ENCODE measurements at regions not wholly inside any gene's neighbourhood (a gene's known extent, or its start where the extent isn't known, plus 50 kb on each side); places are given as distances from the start of the nearest gene placed in this dataset.

DNA sequence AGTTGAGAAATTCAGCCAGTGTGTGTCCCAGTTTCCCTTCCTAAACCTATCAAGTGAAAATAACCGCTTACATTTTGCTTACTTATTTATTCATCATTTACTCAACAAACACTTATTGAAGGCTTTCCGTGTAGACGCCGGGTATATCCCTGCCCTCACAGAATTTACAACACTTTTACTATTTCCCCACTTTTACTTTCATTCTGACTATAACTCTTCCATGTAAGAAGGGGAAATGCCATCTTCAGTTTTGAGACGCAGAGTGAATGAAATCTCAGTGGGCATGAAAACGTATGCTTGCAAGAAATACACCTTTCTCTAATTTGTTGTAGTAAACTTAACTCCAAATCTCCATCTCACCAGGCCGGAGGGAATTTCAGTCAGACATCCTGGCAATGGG, 251.0 kb upstream of the CHAC2 start:
- no peak overlapping the region for H3K4me3 ChIP-seq (ENCODE audit: low read depth, poor library complexity, severe bottlenecking)
- TF ChIP-seq, protein P1, sequence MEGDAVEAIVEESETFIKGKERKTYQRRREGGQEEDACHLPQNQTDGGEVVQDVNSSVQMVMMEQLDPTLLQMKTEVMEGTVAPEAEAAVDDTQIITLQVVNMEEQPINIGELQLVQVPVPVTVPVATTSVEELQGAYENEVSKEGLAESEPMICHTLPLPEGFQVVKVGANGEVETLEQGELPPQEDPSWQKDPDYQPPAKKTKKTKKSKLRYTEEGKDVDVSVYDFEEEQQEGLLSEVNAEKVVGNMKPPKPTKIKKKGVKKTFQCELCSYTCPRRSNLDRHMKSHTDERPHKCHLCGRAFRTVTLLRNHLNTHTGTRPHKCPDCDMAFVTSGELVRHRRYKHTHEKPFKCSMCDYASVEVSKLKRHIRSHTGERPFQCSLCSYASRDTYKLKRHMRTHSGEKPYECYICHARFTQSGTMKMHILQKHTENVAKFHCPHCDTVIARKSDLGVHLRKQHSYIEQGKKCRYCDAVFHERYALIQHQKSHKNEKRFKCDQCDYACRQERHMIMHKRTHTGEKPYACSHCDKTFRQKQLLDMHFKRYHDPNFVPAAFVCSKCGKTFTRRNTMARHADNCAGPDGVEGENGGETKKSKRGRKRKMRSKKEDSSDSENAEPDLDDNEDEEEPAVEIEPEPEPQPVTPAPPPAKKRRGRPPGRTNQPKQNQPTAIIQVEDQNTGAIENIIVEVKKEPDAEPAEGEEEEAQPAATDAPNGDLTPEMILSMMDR (IDR thresholded peaks at IDR 0.05) = no peak
- TF ChIP-seq POLR2A (IDR thresholded peaks at IDR 0.05) = no peak
- intact Hi-C loops (cut with DNase I; ENCODE audit: low total_unique reads) = no loop called here

DNA sequence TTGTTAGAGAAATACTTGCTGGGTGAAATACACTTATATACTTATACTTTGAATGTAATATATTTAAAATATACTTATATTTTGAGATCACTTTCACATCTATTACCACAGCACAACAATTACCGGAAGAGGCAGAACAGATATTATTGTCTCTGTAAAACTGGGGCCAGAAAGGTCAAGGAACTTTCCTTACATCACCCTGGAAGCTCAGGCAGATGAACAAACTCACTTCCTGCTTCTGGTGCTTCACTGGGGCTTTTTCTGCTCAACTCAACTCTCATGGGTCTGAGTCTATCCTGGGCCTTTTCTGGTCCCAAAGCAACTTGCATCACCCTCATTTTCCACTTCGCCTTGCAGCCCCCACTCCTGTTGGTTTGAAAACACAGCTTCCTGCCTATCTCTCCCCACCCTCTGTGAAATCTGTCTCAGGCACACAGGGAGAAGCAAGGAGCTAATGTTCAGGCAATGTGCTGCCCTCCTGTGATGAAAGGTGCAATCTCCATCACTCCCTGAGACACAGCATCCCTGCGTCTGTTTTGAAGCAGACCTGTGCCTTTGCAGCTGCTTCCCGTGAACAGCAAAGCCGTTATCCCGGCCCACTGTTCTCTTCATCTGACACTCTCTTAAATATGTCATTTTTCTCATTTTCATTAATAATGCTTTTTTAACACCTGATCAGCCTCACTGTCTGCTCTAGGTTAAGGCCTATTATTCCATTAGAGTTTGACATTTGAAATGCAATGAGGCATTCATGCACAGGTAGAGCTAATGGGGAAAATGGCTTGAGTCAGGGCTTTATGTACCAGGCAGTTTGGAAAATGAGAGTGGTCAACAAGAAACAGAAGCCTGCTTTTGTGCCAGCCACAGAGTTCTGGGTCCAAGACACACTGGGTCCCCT, 251.9 kb upstream of the CHAC2 start:
- no peak for DNase-seq (ENCODE audit: low spot score in 2 of 2)
- intact Hi-C loops (cut with DNase I; ENCODE audit: low total_unique reads) = no loop called here
- H3K4me3 ChIP-seq (ENCODE audit: low read depth, poor library complexity, severe bottlenecking) = no peak overlapping the region
- 76 to 86% methylated on average over 6 of the region's 6 CpGs for WGBS, 2 donors
- no peak for TF ChIP-seq POLR2A (IDR thresholded peaks at IDR 0.05)
- TF ChIP-seq, protein P1 (IDR thresholded peaks at IDR 0.05) = no peak

More for the DNA sequence above, 251.0 kb upstream of the CHAC2 start:
- DNase-seq (ENCODE audit: low spot score in 2 of 2) = no peak
- 92 to 95% methylated on average over 7 of the region's 7 CpGs for WGBS, 2 donors

DNA sequence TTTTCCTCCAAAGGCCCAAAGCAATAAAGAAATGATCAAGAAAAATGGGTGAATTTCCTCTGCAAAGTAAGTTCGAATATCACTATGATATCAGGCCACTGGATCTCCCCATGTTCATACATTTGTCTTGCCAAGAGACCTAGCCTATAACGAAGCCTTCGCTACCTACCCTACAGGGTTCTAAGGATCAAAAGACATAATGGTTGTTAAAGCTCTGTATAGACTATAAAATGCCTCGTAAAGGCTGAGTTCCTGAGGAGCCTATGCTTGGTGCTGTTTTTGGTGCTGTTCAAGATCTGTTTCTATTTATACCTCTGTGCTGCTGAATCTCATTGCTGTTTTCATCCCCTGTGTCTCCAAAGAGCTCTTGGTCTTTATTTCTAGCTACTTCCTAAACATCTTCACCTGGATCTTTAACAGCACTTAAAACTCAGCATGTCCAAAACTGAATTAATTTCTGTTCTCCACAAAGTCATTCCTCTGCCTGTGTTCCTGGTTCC, 254.4 kb upstream of the CHAC2 start:
- no peak for DNase-seq (ENCODE audit: low spot score in 2 of 2)
- TF ChIP-seq, protein P1 (IDR thresholded peaks at IDR 0.05) = no peak
- TF ChIP-seq POLR2A (IDR thresholded peaks at IDR 0.05) = no peak
- no peak overlapping the region for H3K4me3 ChIP-seq (ENCODE audit: low read depth, poor library complexity, severe bottlenecking)
- intact Hi-C loops (cut with DNase I; ENCODE audit: low total_unique reads) = no loop called here
- 64 to 73% methylated on average over 4 of the region's 4 CpGs for WGBS, 2 donors

DNA sequence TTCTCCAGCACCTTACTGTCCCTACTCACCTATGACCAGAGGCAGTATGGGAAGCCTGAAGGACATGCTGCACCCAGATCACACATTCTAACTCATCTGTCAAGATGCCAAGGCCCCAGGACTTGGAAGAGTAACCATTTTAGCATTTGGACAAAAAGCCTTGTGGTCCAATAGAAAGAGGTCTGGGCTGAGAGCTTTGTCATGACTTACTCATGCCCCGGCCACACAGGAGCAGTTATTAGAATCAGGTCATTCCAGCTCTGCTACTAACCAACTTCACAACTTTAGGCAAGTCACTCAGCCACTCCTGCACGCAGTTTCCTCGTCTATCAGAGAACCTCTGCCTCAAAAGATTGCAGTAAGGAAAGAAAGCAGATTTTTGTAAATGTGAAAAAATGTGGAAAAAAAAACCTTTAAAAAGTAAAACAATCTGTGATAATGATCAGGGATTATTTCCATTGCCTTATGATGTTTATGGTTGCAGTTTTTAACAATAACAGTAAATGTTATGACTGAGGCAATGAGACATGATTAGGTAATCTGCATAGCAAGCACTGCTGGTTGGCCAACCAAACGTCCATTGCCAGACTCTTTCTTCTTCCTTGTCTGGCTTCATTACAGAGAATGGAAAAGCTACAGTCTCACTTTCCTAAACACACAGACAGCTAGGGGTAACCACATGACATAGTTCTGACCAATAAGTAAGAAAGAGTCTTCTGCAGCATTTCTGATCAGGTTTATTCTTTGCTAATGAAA, 255.4 kb upstream of the CHAC2 start:
- 49 to 63% methylated on average over 4 of the region's 4 CpGs for WGBS, 2 donors
- intact Hi-C loops (cut with DNase I; ENCODE audit: low total_unique reads) = no loop called here
- DNase-seq (ENCODE audit: low spot score in 2 of 2) = no peak
- TF ChIP-seq, protein P1 (IDR thresholded peaks at IDR 0.05) = no peak
- TF ChIP-seq POLR2A (IDR thresholded peaks at IDR 0.05) = no peak
- H3K4me3 ChIP-seq (ENCODE audit: low read depth, poor library complexity, severe bottlenecking) = no peak overlapping the region

- no peak for DNase-seq (ENCODE audit: low spot score in 2 of 2)
- intact Hi-C loops (cut with DNase I; ENCODE audit: low total_unique reads) = no loop called here
- H3K4me3 ChIP-seq (ENCODE audit: low read depth, poor library complexity, severe bottlenecking) = no peak overlapping the region
- WGBS, 2 donors = 90 to 94% methylated on average over 4 of the region's 4 CpGs
- TF ChIP-seq, protein P1 (IDR thresholded peaks at IDR 0.05) = no peak
- no peak for TF ChIP-seq POLR2A (IDR thresholded peaks at IDR 0.05)
Observed at GRCh38 chr2:53511549-53511948, 256.1 kb upstream of the CHAC2 start.

All from lower leg skin (tissue), 4 donors.